Ascending aorta (tissue), 2 donors: ENCODE measurements at regions not wholly inside any gene's neighbourhood (a gene's known extent, or its start where the extent isn't known, plus 50 kb on each side); places are given as distances from the start of the nearest gene placed in this dataset.

Experiments used
- DNase-seq, 2 donors: peaks; one replicate each; pipeline ENCODE4 v3.0.0-alpha.2; 2019; ENCODE audit warnings: low spot score in 2 of 2
- H3K27ac ChIP-seq, 2 donors: fragments of 200-600 bp; sonication (generic); one replicate each; pipeline ENCODE4 v1.5.1; 2016 to 2017; ENCODE audit warnings: mild to moderate bottlenecking in 1 of 2
- H3K27me3 ChIP-seq: fragments of 200-600 bp; sonication (generic); one replicate; pipeline ENCODE4 v1.5.1; 2017
- H3K36me3 ChIP-seq, 2 donors: fragments of 200-600 bp; sonication (generic); one replicate each; pipeline ENCODE4 v1.5.1; 2016
- H3K4me1 ChIP-seq, 2 donors: fragments of 200-600 bp; sonication (generic); one replicate each; pipeline ENCODE4 v1.5.1; 2016 to 2017; ENCODE audit warnings: mild to moderate bottlenecking in 1 of 2
- H3K4me3 ChIP-seq, 2 donors: fragments of 200-600 bp; sonication (generic); one replicate each; pipeline ENCODE4 v1.5.1; 2016 to 2017; ENCODE audit warnings: mild to moderate bottlenecking in 1 of 2
- H3K9me3 ChIP-seq, 2 donors: fragments of 200-600 bp; sonication (generic); one replicate each; pipeline ENCODE4 v1.5.1; 2016
- intact Hi-C: fragments of 100-400 bp; cut with DNase I; formaldehyde crosslinking; loops from one replicate; pipeline ENCODE4 v1.15.1; 2023
- TF ChIP-seq, protein P1 (sequence below), 3 experiments: fragments of 200-600 bp in 2 of 3; fragments of 450-650 bp in 1 of 3; sonication (generic) in 2 of 3; IDR thresholded peaks; one replicate each; pipeline ENCODE4 v1.5.1; 2016 to 2019; ENCODE audit warnings: antibody characterized with exemption in 3 of 3, mild to moderate bottlenecking in 1 of 3, moderate library complexity in 1 of 3

- Histone ChIP-seq H3K4me3 (no peak overlapping the region), H3K27me3 (no peaks in the 10 kb centered on the region), H3K4me1 (no peaks in the 10 kb centered on the region), H3K36me3 (no peaks in the 10 kb centered on the region), H3K9me3 (no peaks in the 10 kb centered on the region), H3K27ac (no peak overlapping the region)
- DNase-seq: peak in 1 of 2 donors; percentile 37
- intact Hi-C loops: no loop called here
- TF ChIP-seq, protein P1, sequence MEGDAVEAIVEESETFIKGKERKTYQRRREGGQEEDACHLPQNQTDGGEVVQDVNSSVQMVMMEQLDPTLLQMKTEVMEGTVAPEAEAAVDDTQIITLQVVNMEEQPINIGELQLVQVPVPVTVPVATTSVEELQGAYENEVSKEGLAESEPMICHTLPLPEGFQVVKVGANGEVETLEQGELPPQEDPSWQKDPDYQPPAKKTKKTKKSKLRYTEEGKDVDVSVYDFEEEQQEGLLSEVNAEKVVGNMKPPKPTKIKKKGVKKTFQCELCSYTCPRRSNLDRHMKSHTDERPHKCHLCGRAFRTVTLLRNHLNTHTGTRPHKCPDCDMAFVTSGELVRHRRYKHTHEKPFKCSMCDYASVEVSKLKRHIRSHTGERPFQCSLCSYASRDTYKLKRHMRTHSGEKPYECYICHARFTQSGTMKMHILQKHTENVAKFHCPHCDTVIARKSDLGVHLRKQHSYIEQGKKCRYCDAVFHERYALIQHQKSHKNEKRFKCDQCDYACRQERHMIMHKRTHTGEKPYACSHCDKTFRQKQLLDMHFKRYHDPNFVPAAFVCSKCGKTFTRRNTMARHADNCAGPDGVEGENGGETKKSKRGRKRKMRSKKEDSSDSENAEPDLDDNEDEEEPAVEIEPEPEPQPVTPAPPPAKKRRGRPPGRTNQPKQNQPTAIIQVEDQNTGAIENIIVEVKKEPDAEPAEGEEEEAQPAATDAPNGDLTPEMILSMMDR (IDR thresholded peaks at IDR 0.05): no peak
These were observed 252.6 kb downstream of the BRD1 start for GRCh38 chr22:49574881-49575702.

- Histone ChIP-seq H3K4me1 (no peaks in the 10 kb centered on the region), H3K27me3 (no peaks in the 10 kb centered on the region), H3K27ac (no peak overlapping the region), H3K36me3 (no peaks in the 10 kb centered on the region), H3K4me3 (no peak overlapping the region), H3K9me3 (no peaks in the 10 kb centered on the region)
- intact Hi-C loops: no loop called here
- peak in 1 of 2 donors; percentile 33 for DNase-seq
- TF ChIP-seq, protein P1 (IDR thresholded peaks at IDR 0.05): no peak
These were observed 253.3 kb downstream of the BRD1 start for GRCh38 chr22:49574205-49574880.

DNA sequence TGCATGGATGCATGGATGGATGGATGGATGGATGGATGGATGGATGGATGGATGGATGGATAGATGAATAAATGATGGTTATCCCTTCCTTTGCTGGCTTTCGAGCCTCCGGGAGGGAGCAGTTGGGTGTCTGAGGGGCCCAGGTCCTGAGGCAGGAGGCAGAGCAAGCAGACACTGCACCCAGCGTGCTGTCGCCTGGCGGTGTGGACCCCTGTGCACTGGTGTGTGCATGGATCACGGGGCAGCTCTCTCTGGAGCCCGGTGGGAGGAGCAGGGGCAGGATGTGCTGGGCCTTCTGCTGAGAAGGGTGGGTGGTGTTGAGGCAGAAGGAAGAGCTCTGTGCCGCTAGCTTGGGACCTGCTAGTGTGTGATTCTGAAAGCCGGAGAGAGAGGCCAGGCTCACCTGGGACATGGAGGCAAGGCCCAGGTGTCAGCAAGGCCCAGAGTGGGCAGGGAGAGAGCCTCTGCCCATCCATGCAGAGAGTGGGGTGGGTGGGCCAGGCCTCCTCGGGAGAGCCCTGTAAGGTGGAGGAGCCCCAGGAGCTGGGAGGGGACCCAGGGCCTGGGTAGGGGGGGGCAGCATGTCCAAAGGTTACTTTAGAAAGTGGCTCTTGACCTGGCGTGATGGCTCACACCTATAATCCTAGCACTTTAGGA lies 254.4 kb downstream of the BRD1 start:
- peak in 1 of 2 donors; percentile 45 for DNase-seq
- Histone ChIP-seq H3K9me3 (no peaks in the 10 kb centered on the region), H3K27ac (no peak overlapping the region), H3K4me1 (no peaks in the 10 kb centered on the region), H3K36me3 (no peaks in the 10 kb centered on the region), H3K27me3 (no peaks in the 10 kb centered on the region), H3K4me3 (no peak overlapping the region)
- intact Hi-C loops: no loop called here
- TF ChIP-seq, protein P1 (IDR thresholded peaks at IDR 0.05): no peak

DNA sequence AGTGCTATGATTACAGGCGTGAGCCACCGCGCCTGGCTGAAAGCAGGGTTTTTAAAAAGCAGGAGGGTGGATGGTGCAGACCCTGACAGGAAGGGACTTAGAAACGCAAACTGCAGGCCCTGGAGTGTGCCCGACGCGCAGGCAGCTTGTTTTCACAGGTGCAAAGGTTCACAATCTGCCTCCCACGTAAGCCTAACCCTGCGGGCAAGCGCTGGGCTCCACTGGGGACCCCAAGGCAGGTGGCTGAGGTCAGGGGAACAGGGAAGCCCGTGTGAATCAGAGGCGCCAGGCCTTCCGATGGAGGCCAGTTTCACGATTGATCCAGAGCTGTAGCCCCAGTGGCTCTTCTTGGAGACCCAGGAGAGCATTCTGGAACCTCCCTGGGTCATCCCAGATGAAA lies 256.3 kb downstream of the BRD1 start:
- TF ChIP-seq, protein P1 (IDR thresholded peaks at IDR 0.05): no peak
- Histone ChIP-seq H3K9me3 (no peaks in the 10 kb centered on the region), H3K4me1 (no peaks in the 10 kb centered on the region), H3K27ac (no peak overlapping the region), H3K27me3 (no peaks in the 10 kb centered on the region), H3K4me3 (no peak overlapping the region), H3K36me3 (no peaks in the 10 kb centered on the region)
- intact Hi-C loops: no loop called here
- peak in 1 of 2 donors; percentile 43 for DNase-seq

DNA sequence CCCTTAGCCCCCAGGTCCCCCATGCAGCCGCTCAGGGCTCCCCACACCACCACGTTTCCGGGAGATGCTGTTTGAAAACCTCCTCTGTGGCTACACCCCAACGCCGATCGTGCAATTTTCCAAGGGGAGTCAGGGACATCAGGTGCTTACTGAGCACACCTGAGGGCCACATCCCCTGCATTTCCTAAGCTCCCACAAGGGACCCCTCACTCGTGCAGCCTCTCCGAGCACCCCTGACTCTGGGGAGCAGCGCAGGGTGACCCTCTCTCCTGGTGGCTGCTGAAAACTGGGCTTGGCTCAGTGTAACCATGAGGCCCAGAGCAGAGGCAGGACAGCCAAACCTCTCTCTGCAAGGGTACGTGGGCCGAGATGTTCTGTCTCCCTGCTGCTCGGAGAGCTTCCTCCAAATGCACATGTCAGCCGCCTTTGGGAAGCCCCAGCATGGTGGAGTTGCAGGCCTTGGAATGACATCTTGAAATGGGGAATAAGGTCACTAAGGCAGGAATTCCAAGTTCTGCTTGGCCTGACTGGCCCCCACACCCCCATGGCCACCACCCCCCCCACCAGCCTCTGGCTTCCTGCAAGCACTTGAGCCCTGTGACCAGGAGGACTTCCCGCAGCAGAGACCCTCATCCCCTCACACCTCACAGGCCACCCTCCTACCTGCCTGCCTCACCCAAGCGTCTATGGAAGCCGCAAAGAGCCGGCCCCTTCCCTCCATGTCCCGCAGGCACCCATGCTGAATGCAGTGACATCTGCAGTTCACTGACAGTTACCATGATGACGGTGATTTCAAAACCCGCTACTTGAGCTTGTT lies 257.4 kb downstream of the BRD1 start:
- TF ChIP-seq, protein P1 (IDR thresholded peaks at IDR 0.05): no peak
- intact Hi-C loops: no loop called here
- Histone ChIP-seq H3K4me1 (no peaks in the 10 kb centered on the region), H3K27ac (no peak overlapping the region), H3K36me3 (no peaks in the 10 kb centered on the region), H3K4me3 (no peak overlapping the region), H3K27me3 (no peaks in the 10 kb centered on the region), H3K9me3 (no peaks in the 10 kb centered on the region)
- DNase-seq: peak in 1 of 2 donors; percentile 19
